Peyer's patch (tissue), 4 donors: ENCODE measurements at regions not wholly inside any gene's neighbourhood (a gene's known extent, or its start where the extent isn't known, plus 50 kb on each side); places are given as distances from the start of the nearest gene placed in this dataset.
"Not testable (repeated sequence)": the region's sequence is repeated elsewhere in the genome, so short reads cannot be mapped to it uniquely, and the experiment has no call there.

Experiments
- DNase-seq, 3 donors: peaks; one replicate each; pipeline ENCODE4 v3.0.0-alpha.2; 2017 to 2019
- H3K27ac ChIP-seq, 4 donors: fragments of 200-600 bp; sonication (generic); one replicate each; pipeline ENCODE4 v1.5.1; 2016 to 2019
- H3K27me3 ChIP-seq, 2 donors: fragments of 200-600 bp; sonication (generic); one replicate each; pipeline ENCODE4 v1.5.1; 2019
- H3K36me3 ChIP-seq, 3 donors: fragments of 200-600 bp; sonication (generic); one replicate each; pipeline ENCODE4 v1.5.1; 2016 to 2019
- H3K4me1 ChIP-seq, 4 donors: fragments of 200-600 bp; sonication (generic); one replicate each; pipeline ENCODE4 v1.5.1; 2016 to 2019
- H3K4me3 ChIP-seq, 4 donors: fragments of 200-600 bp; sonication (generic); 1 replicate in 3 of 4; 2 replicates in 1 of 4; pipeline ENCODE4 v1.5.1; 2016 to 2019; ENCODE audit warnings: mild to moderate bottlenecking in 1 of 4
- H3K9me3 ChIP-seq, 4 donors: fragments of 200-600 bp; sonication (generic); one replicate each; pipeline ENCODE4 v1.5.1; 2016 to 2019; ENCODE audit warnings: mild to moderate bottlenecking in 1 of 4
- CTCF ChIP-seq, 6 experiments: fragments of 450-650 bp in 4 of 6; fragments of 200-600 bp in 2 of 6; sonication (generic) in 1 of 6; IDR thresholded peaks; one replicate each; pipeline ENCODE4 v1.5.1; 2017 to 2019; ENCODE audit warnings: antibody characterized with exemption in 6 of 6, mild to moderate bottlenecking in 3 of 6, moderate library complexity in 1 of 6
- POLR2A ChIP-seq, 2 donors: fragments of 450-650 bp; IDR thresholded peaks; one replicate each; pipeline ENCODE4 v1.5.1; 2017; ENCODE audit warnings: antibody characterized with exemption in 2 of 2, mild to moderate bottlenecking in 2 of 2, moderate library complexity in 2 of 2

GRCh38 chr9:119873877-119874276 is 504.6 kb upstream of the BRINP1 start:
- no peak for TF ChIP-seq CTCF (IDR thresholded peaks at IDR 0.05)
- TF ChIP-seq POLR2A (IDR thresholded peaks at IDR 0.05), result no peak
- H3K27me3 ChIP-seq, result no peaks in the 10 kb centered on the region
- H3K9me3 ChIP-seq, result no peaks in the 10 kb centered on the region
- DNase-seq, result no peak
- H3K36me3 ChIP-seq, result no peaks in the 10 kb centered on the region
- no peaks in the 10 kb centered on the region for H3K4me1 ChIP-seq
- H3K4me3 ChIP-seq, result no peak overlapping the region
- no peak overlapping the region for H3K27ac ChIP-seq

- not testable (repeated sequence) for H3K4me1 ChIP-seq, H3K27ac ChIP-seq, DNase-seq, H3K4me3 ChIP-seq, H3K36me3 ChIP-seq, H3K9me3 ChIP-seq, H3K27me3 ChIP-seq
Measured at GRCh38 chr9:119870251-119870650, 501.0 kb upstream of the BRINP1 start.

- H3K27me3 ChIP-seq, result no peaks in the 10 kb centered on the region
- DNase-seq, result no peak
- TF ChIP-seq CTCF (IDR thresholded peaks at IDR 0.05), result no peak
- no peak for TF ChIP-seq POLR2A (IDR thresholded peaks at IDR 0.05)
- H3K36me3 ChIP-seq, result no peaks in the 10 kb centered on the region
- no peaks in the 10 kb centered on the region for H3K9me3 ChIP-seq
- no peaks in the 10 kb centered on the region for H3K4me1 ChIP-seq
- no peak overlapping the region for H3K27ac ChIP-seq
- no peak overlapping the region for H3K4me3 ChIP-seq
Measured at GRCh38 chr9:119868694-119869093, 499.5 kb upstream of the BRINP1 start.

GRCh38 chr9:119861842-119862241 is 492.6 kb upstream of the BRINP1 start:
- Histone ChIP-seq H3K27me3 (no peaks in the 10 kb centered on the region), H3K27ac (no peak overlapping the region), H3K4me3 (no peak overlapping the region), H3K9me3 (no peaks in the 10 kb centered on the region), H3K4me1 (no peaks in the 10 kb centered on the region), H3K36me3 (no peaks in the 10 kb centered on the region)
- TF ChIP-seq POLR2A (IDR thresholded peaks at IDR 0.05) (no peak), CTCF (IDR thresholded peaks at IDR 0.05) (no peak)
- no peak for DNase-seq

GRCh38 chr9:119859128-119859527 is 489.9 kb upstream of the BRINP1 start:
- TF ChIP-seq CTCF (IDR thresholded peaks at IDR 0.05) (no peak), POLR2A (IDR thresholded peaks at IDR 0.05) (no peak)
- no peak for DNase-seq
- Histone ChIP-seq H3K27ac (no peak overlapping the region), H3K36me3 (no peaks in the 10 kb centered on the region), H3K27me3 (no peaks in the 10 kb centered on the region), H3K4me1 (no peaks in the 10 kb centered on the region), H3K9me3 (no peaks in the 10 kb centered on the region), H3K4me3 (no peak overlapping the region)

- Histone ChIP-seq H3K27ac (no peak overlapping the region), H3K4me3 (no peak overlapping the region), H3K4me1 (no peaks in the 10 kb centered on the region), H3K27me3 (no peaks in the 10 kb centered on the region), H3K36me3 (no peaks in the 10 kb centered on the region), H3K9me3 (no peaks in the 10 kb centered on the region)
- no peak for DNase-seq
- TF ChIP-seq CTCF (IDR thresholded peaks at IDR 0.05) (no peak), POLR2A (IDR thresholded peaks at IDR 0.05) (no peak)
Measured at GRCh38 chr9:119853126-119853525, 483.9 kb upstream of the BRINP1 start.
